Fibroblast of lung (primary cell): ENCODE measurements at regions not wholly inside any gene's neighbourhood (a gene's known extent, or its start where the extent isn't known, plus 50 kb on each side); places are given as distances from the start of the nearest gene placed in this dataset.

ENCODE experiments used
- CTCF ChIP-seq, 2 donors: IDR thresholded peaks in 1 of 2; conservative IDR thresholded peaks in 1 of 2; 1 replicate in 1 of 2; 2 replicates in 1 of 2; pipeline ENCODE4 v1.5.1; 2011 to 2012; ENCODE audit warnings: low read length in 2 of 2, control low read depth in 1 of 2, inconsistent platforms in 1 of 2, low read depth in 1 of 2, mild to moderate bottlenecking in 1 of 2
- EZH2 ChIP-seq: IDR thresholded peaks from 2 replicates; pipeline ENCODE4 v1.5.1; 2012; ENCODE audit warnings: low read length, control low read depth, mild to moderate bottlenecking; ENCODE audit errors: missing control alignments

- no peak for TF ChIP-seq CTCF (conservative IDR thresholded peaks at IDR 0.05 in 1 of 2, IDR thresholded peaks at IDR 0.05 in 1 of 2; ENCODE audit: low read depth in 1 of 2, low read length in 2 of 2)
- TF ChIP-seq EZH2 = no peak
These were observed 1770.2 kb upstream of the MIR17HG start for GRCh38 chr13:89577301-89577700.
